Muscle layer of duodenum (tissue), 2 donors: ENCODE measurements at regions not wholly inside any gene's neighbourhood (a gene's known extent, or its start where the extent isn't known, plus 50 kb on each side); places are given as distances from the start of the nearest gene placed in this dataset.

Experiments
- H3K27ac ChIP-seq: one replicate; pipeline ENCODE4 v1.7.0; 2013; ENCODE audit warnings: mild to moderate bottlenecking, low read length
- H3K27me3 ChIP-seq: one replicate; pipeline ENCODE4 v1.7.0; 2013; ENCODE audit warnings: low read depth, mild to moderate bottlenecking, control low read depth, low read length
- H3K36me3 ChIP-seq, 2 donors: one replicate each; pipeline ENCODE4 v1.7.0; 2013; ENCODE audit warnings: low read length in 2 of 2, control low read depth in 1 of 2, mild to moderate bottlenecking in 1 of 2; ENCODE audit not compliant: insufficient read depth in 2 of 2, control insufficient read depth in 1 of 2
- H3K4me1 ChIP-seq, 2 donors: one replicate each; pipeline ENCODE4 v1.7.0; 2013; ENCODE audit warnings: low read length in 2 of 2, mild to moderate bottlenecking in 2 of 2, control low read depth in 1 of 2, moderate library complexity in 1 of 2; ENCODE audit not compliant: insufficient read depth in 2 of 2, control insufficient read depth in 1 of 2
- H3K4me3 ChIP-seq, 2 donors: one replicate each; pipeline ENCODE4 v1.7.0; 2013; ENCODE audit warnings: low read length in 2 of 2, low read depth in 1 of 2, mild to moderate bottlenecking in 1 of 2
- H3K9me3 ChIP-seq, 2 donors: one replicate each; pipeline ENCODE4 v1.7.0; 2013; ENCODE audit warnings: low read length in 2 of 2, control low read depth in 1 of 2, mild to moderate bottlenecking in 1 of 2; ENCODE audit not compliant: control insufficient read depth in 1 of 2
- donor health status: healthy.

GRCh38 chr4:175480404-175480803 lies 331.7 kb downstream of the GPM6A start:
- peaks cover 0 to 5% of the 10 kb centered on the region in 2 donors for H3K9me3 ChIP-seq
- H3K36me3 ChIP-seq, result no peaks in the 10 kb centered on the region

GRCh38 chr4:175499735-175500352 lies 312.2 kb downstream of the GPM6A start:
- Histone ChIP-seq H3K9me3 (peaks cover 0 to 5% of the 10 kb centered on the region in 2 donors), H3K4me1 (no peaks in the 10 kb centered on the region), H3K27me3 (no peaks in the 10 kb centered on the region), H3K36me3 (no peaks in the 10 kb centered on the region), H3K4me3 (no peak overlapping the region), H3K27ac (no peak overlapping the region)

More at GRCh38 chr4:175480404-175480803, 331.7 kb downstream of the GPM6A start:
- no peaks in the 10 kb centered on the region for H3K27me3 ChIP-seq
- H3K4me3 ChIP-seq, result no peak overlapping the region
- H3K27ac ChIP-seq, result no peak overlapping the region
- no peaks in the 10 kb centered on the region for H3K4me1 ChIP-seq

- no peak overlapping the region for H3K27ac ChIP-seq
- no peaks in the 10 kb centered on the region for H3K27me3 ChIP-seq
- H3K9me3 ChIP-seq, result peaks cover 0 to 2% of the 10 kb centered on the region in 2 donors
- no peaks in the 10 kb centered on the region for H3K36me3 ChIP-seq
- H3K4me1 ChIP-seq, result no peaks in the 10 kb centered on the region
- H3K4me3 ChIP-seq, result no peak overlapping the region
Measured at GRCh38 chr4:175504318-175504717, 307.7 kb downstream of the GPM6A start.

GRCh38 chr4:175509320-175509719 lies 302.7 kb downstream of the GPM6A start:
- H3K27ac ChIP-seq, result no peak overlapping the region
- no peak overlapping the region for H3K4me3 ChIP-seq
- peaks cover 0 to 2% of the 10 kb centered on the region in 2 donors for H3K9me3 ChIP-seq
- H3K4me1 ChIP-seq, result no peaks in the 10 kb centered on the region
- no peaks in the 10 kb centered on the region for H3K27me3 ChIP-seq
- no peaks in the 10 kb centered on the region for H3K36me3 ChIP-seq

GRCh38 chr4:175511861-175512260 lies 300.2 kb downstream of the GPM6A start:
- H3K27ac ChIP-seq, result no peak overlapping the region
- no peaks in the 10 kb centered on the region for H3K27me3 ChIP-seq
- no peaks in the 10 kb centered on the region for H3K4me1 ChIP-seq
- H3K4me3 ChIP-seq, result no peak overlapping the region
- H3K9me3 ChIP-seq, result peaks cover 0 to 2% of the 10 kb centered on the region in 2 donors
- H3K36me3 ChIP-seq, result no peaks in the 10 kb centered on the region

GRCh38 chr4:175514174-175514573 lies 297.9 kb downstream of the GPM6A start:
- no peaks in the 10 kb centered on the region for H3K36me3 ChIP-seq
- H3K9me3 ChIP-seq, result peaks cover 0 to 2% of the 10 kb centered on the region in 2 donors

GRCh38 chr4:175530655-175531054 lies 281.4 kb downstream of the GPM6A start:
- H3K9me3 ChIP-seq, result peaks cover 0 to 4% of the 10 kb centered on the region in 2 donors
- no peak overlapping the region for H3K4me3 ChIP-seq
- H3K27ac ChIP-seq, result no peak overlapping the region
- no peaks in the 10 kb centered on the region for H3K4me1 ChIP-seq
- no peaks in the 10 kb centered on the region for H3K36me3 ChIP-seq
- no peaks in the 10 kb centered on the region for H3K27me3 ChIP-seq

More at GRCh38 chr4:175514174-175514573, 297.9 kb downstream of the GPM6A start:
- Histone ChIP-seq H3K4me1 (no peaks in the 10 kb centered on the region), H3K27me3 (no peaks in the 10 kb centered on the region), H3K4me3 (no peak overlapping the region), H3K27ac (no peak overlapping the region)

GRCh38 chr4:175531405-175532091 lies 280.5 kb downstream of the GPM6A start:
- Histone ChIP-seq H3K4me1 (no peaks in the 10 kb centered on the region), H3K9me3 (peaks cover 0 to 4% of the 10 kb centered on the region in 2 donors), H3K27ac (no peak overlapping the region), H3K36me3 (no peaks in the 10 kb centered on the region), H3K4me3 (no peak overlapping the region), H3K27me3 (no peaks in the 10 kb centered on the region)

- H3K27ac ChIP-seq, result no peak overlapping the region
- peaks cover 0 to 9% of the 10 kb centered on the region in 2 donors for H3K9me3 ChIP-seq
- no peaks in the 10 kb centered on the region for H3K4me1 ChIP-seq
- H3K27me3 ChIP-seq, result no peaks in the 10 kb centered on the region
- H3K4me3 ChIP-seq, result no peak overlapping the region
- H3K36me3 ChIP-seq, result no peaks in the 10 kb centered on the region
Measured at GRCh38 chr4:175536852-175537453, 275.1 kb downstream of the GPM6A start.

GRCh38 chr4:175539498-175539897 lies 272.6 kb downstream of the GPM6A start:
- H3K4me1 ChIP-seq, result peaks cover 0 to 5% of the 10 kb centered on the region in 2 donors
- H3K9me3 ChIP-seq, result peaks cover 0 to 6% of the 10 kb centered on the region in 2 donors
- H3K27me3 ChIP-seq, result no peaks in the 10 kb centered on the region
- no peak overlapping the region for H3K27ac ChIP-seq
- H3K4me3 ChIP-seq, result no peak overlapping the region
- no peaks in the 10 kb centered on the region for H3K36me3 ChIP-seq

- peaks cover 0 to 10% of the 10 kb centered on the region in 2 donors for H3K4me1 ChIP-seq
- peaks cover 0 to 6% of the 10 kb centered on the region in 2 donors for H3K9me3 ChIP-seq
- no peak overlapping the region for H3K4me3 ChIP-seq
- no peaks in the 10 kb centered on the region for H3K27me3 ChIP-seq
- H3K27ac ChIP-seq, result no peak overlapping the region
- no peaks in the 10 kb centered on the region for H3K36me3 ChIP-seq
Measured at GRCh38 chr4:175540151-175540550, 271.9 kb downstream of the GPM6A start.
